Activated CD4-positive, alpha-beta T cell treated with anti-CD3 and anti-CD28 coated beads, Interleukin-2, amount 50 U/mL, for 16 hours (primary cell): ENCODE measurements at regions not wholly inside any gene's neighbourhood (a gene's known extent, or its start where the extent isn't known, plus 50 kb on each side); places are given as distances from the start of the nearest gene placed in this dataset.

Experiments
- DNase-seq: peaks from one replicate; pipeline ENCODE4 v3.0.0-alpha.2; 2020

- DNase-seq = no peak
Observed at GRCh38 chrX:51437521-51437920, 58.9 kb downstream of the NUDT11 start.

GRCh38 chrX:51435101-51435500 lies 61.3 kb downstream of the NUDT11 start:
- no peak for DNase-seq

DNA sequence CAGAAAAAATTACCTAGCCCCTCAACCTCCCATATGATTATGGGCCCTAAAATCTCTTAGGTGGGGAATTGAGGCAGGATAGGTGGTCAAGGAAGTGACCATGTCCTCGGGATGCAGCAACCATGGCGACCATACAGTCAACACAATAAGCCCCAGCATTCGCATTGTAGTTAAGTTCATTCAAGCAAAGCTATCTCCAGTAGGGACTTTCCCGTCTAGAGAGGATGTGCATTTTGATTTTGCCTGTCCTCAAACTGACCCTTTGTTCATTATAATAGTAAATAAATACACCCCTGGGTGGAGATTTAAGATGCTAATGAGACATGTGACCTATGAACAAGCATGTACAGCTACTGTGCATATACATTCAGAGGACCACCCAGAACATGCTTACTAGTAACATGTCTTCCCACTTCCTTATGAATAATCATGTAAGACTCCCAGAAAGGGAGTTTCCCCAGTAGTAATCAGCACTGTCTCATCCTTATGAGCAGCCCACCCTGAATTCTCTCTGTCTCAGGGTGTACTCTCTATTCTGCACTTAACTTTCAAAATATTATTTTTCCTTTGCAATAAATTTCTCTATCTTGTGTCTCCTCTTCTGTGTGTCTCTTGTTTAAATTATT lies 74.3 kb downstream of the NUDT11 start:
- no peak for DNase-seq

DNA sequence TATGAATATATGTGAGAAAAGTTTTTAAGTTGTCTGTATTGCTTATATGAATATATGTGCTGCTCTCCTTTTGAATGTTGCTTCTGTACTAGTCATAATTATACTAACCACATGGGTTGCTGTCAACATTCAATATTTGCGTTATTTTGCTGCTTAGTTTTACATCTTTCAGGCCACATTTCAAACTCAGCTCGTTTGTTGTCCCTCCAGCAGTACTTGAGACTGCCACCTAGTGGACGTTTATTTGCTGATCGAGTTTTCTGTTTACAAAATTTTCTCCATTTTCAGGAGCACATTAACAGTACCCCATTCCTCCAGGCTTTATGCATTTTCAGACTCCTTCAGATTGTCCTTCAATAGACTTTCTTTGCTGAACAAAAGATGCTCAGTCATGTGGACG lies 75.8 kb downstream of the NUDT11 start:
- DNase-seq = peak; percentile 58

DNA sequence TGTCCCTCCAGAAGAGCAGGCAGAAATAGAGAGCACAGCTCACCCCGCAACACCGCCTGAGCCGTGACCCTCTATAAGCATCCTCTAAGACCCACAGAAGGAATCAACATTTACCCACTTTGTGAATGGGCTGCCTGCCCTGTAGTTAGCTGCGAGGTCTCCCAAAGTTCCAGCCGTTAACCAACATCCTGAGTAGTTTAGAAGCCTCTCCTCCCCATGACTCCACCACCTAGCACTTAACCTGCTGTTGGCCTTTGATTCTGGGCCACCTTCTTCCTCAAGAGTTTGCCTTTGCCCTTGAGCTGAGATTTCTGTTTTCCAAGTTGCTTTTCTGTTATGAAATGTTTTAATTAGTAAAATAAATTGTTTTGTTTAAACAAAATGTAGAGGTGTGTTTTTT lies 75.8 kb downstream of the NUDT10 start:
- no peak for DNase-seq

DNA sequence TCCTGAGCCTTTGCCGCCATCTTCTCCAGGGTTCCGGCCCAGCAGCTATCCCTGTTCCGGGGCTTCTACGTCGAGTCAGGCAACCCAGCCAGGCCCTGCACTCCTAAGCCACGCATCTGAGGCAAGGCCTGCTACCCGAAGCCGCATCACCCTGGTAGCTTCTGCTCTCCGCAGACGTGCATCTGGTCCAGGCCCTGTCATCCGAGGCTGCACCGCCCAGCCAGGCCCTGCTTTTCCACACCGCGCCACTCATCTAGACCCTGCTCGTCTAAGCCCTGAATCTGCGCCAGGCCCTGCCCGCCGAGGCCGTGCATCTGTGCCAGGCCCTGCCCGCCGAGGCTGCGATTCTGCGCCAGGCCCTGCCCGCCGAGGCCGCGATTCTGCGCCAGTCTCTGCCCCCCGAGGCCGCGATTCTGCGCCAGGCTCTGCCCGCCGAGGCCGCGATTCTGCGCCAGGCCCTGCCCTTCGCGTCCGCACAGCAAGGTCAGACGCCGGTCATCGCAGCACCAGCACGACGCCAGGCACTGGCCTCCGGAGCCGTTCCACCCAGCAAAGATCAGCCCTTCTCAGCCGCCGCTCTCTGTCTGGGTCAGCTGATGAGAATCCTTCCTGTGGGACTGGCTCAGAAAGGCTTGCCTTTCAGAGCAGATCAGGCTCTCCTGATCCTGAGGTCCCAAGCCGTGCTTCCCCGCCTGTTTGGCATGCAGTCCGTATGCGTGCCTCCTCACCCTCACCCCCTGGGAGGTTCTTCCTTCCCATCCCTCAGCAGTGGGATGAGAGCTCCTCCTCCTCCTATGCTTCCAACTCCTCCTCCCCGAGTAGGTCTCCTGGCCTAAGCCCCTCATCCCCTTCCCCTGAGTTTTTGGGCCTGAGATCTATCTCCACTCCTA lies 75.1 kb downstream of the NUDT10 start:
- DNase-seq = no peak

DNA sequence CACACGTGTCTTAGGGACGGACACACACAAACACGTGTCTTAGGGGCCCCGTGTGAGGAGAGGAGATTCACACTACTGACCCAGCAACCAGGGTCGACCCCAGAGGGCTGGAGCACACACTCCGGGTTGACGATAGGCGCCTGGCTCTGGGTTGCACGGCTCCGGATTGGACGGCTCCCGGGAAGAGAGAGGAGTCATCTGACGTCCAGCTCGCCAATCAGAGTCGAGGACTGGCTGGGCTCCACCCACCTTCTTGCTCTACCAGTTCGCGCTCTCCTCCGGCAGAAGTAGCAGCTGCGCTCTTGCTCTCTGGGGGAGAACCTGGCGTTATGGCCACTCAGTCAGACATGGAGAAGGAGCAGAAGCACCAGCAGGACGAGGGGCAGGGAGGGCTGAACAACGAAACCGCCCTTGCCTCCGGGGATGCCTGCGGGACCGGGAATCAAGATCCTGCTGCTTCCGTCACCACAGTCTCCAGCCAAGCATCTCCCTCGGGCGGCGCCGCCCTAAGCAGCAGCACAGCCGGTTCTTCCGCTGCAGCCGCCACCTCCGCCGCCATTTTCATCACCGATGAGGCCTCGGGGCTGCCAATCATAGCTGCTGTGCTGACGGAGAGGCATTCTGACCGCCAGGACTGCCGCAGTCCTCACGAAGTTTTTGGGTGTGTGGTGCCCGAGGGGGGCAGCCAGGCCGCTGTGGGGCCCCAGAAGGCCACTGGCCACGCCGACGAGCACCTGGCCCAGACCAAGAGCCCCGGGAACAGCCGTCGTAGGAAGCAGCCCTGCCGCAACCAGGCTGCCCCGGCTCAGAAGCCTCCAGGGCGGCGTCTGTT lies 74.3 kb downstream of the NUDT10 start:
- no peak for DNase-seq

DNA sequence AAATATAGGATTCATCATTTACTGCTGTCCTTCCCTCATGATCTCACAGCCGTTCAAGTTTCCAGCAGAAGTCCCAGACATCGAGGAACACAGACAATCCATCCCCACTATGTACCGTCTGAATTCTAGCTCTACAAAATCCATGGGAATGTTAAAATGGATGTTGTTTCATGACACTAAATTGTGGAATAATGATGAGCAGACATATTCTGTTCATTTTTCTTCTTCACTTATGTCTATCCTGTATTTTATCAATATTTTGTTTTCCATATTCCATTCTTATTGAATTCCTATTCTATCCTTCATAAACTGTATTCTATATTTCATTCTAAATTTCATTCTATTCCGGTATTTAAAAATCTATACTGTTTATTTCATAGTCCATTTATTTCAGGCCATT lies 71.8 kb downstream of the NUDT10 start:
- DNase-seq = no peak

DNA sequence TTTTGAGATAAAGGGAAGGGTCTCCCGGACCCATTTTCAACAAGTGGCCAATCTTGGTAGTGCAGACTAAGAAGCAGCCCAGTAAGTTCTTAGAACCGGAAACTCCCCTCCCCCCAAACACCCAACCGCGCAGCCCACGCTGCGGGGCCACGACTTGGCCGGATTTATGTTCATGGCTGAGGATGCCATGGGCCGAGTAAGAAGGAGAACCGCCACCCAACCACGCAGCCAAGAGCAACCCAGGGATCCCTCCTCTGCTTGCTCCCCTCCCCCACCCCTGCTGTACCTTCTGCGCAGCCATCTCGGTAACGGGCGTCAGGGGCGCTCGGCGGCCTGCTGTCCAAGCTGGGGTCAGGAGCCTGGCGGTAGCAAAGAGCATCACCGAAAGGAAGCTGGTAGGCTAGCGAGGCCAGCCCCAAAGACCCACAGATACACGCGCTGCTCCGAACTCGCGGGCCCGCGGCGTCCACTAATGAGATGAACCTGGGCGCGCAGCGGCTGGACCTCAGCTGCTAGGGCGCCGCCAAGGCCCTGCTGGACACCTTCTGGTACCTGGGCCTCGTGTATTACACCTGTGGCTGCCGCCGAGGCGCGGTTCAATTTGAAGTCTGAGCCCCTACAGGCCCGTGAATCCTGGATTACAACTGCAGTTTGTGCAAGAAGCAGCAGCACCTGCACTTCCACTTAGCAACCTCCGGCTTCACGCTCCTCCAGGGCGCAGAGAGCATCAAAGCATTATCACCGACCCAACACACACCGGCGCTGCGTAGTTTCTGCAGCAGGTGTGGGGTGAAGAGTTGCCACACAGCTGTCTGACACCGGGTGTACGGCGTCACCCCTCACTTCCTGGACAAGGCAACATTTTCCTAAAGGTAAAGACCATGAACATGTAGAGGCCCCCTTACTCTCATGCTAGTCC lies 63.4 kb downstream of the NUDT10 start:
- DNase-seq = peak; percentile 32

DNA sequence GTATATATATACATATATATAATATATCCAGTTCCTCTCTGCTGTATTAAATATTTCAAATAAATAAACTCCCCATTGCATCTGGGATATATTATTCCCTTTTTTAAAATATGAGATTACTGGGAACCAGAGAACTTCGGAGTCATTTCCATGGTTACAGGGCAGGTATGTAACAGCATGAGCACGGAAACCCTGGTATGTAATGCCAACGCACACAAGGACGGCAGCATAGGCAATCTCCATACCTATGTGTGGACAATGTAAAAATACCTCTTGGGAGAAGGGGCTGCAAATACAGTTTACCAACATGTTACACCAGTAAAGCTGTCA lies 62.8 kb downstream of the NUDT10 start:
- no peak for DNase-seq
